HepG2 (cell line): ENCODE measurements at regions not wholly inside any gene's neighbourhood (a gene's known extent, or its start where the extent isn't known, plus 50 kb on each side); places are given as distances from the start of the nearest gene placed in this dataset.

ENCODE experiments used
- ATAC-seq: fragments of 200-7000 bp; cut with Tn5 transposase; 3 replicates; pipeline ENCODE4 v1.9.1; 2020; ENCODE audit warnings: mild to moderate bottlenecking, moderate library complexity
- BruUV-seq: library from RNA; stranded (reverse); fragments of 400-500 nt; replicated peaks from 2 replicates; lab custom pipeline; 2021; lab: Mats Ljungman, UMichigan
- CTCF ChIA-PET: fragments of 300-600 bp; formaldehyde crosslinking; extraction: SDS; loops from one replicate; lab custom pipeline; 2021; ENCODE audit warnings: low total read pairs, inconsistent platforms, low intra/inter-chr PET ratio; lab: Yijun Ruan, JAX
- POLR2A ChIA-PET: fragments of 350-600 bp; sonication (Branson Sonifier 250); formaldehyde crosslinking; loops from one replicate; lab custom pipeline; 2020; ENCODE audit warnings: antibody characterized with exemption, inconsistent platforms; lab: Yijun Ruan, JAX
- DNase-seq: peaks from one replicate; pipeline ENCODE4 v3.0.0-alpha.2; 2015; ENCODE audit warnings: low spot score
- FAIRE-seq: peaks from 3 replicates; lab custom pipeline; 2011; peaks lifted over from hg19 to GRCh38; lab: Jason Lieb, UNC
- H2AFZ ChIP-seq: one replicate; pipeline ENCODE4 v1.6.1; 2011; ENCODE audit warnings: low read length, inconsistent platforms
- H3K27ac ChIP-seq: fragments of 300-600 bp; 3 replicates; pipeline ENCODE4 v1.8.0; 2011; ENCODE audit warnings: mixed run types, mild to moderate bottlenecking, mixed read lengths, low read length, inconsistent platforms; ENCODE audit not compliant: insufficient read depth; ENCODE audit errors: extremely low read length
- H3K27me3 ChIP-seq, 2 experiments: fragments of 200-600 bp in 1 of 2; 2 replicates in 1 of 2; 3 replicates in 1 of 2; pipeline versions ENCODE4 v1.6.0 to v1.8.0; 2011; ENCODE audit warnings: low read length in 2 of 2, mild to moderate bottlenecking in 2 of 2, moderate library complexity in 2 of 2, inconsistent platforms in 1 of 2; ENCODE audit not compliant: insufficient read depth in 2 of 2, control insufficient read depth in 1 of 2
- H3K36me3 ChIP-seq, 2 experiments: fragments of 200-600 bp in 1 of 2; replicated peaks in 1 of 2; 2 replicates in 1 of 2; 3 replicates in 1 of 2; pipeline versions ENCODE4 v1.5.1 to v1.8.0; 2011; ENCODE audit warnings: low read length in 2 of 2, inconsistent platforms in 1 of 2; ENCODE audit not compliant: insufficient read depth in 2 of 2, control insufficient read depth in 1 of 2
- H3K4me1 ChIP-seq: 2 replicates; pipeline ENCODE4 v1.5.1; 2012; ENCODE audit warnings: low read length, inconsistent platforms; ENCODE audit not compliant: insufficient read depth
- H3K4me2 ChIP-seq: 2 replicates; pipeline ENCODE4 v1.6.0; 2011; ENCODE audit warnings: low read depth, low read length, inconsistent platforms
- H3K4me3 ChIP-seq, 3 experiments: fragments of 200-600 bp in 1 of 3; sonication (generic), shearing (Covaris generic) in 1 of 3; replicated peaks in 1 of 3; 2 replicates each; pipeline ENCODE4 v1.5.1; 2011 to 2016; ENCODE audit warnings: low read length in 3 of 3, inconsistent platforms in 2 of 3, low read depth in 2 of 3, mild to moderate bottlenecking in 2 of 3, control low read depth in 1 of 3, mixed read lengths in 1 of 3; ENCODE audit not compliant: insufficient read depth in 1 of 3
- H3K79me2 ChIP-seq: one replicate; pipeline ENCODE4 v1.6.1; 2011; ENCODE audit warnings: low read length, inconsistent platforms; ENCODE audit not compliant: insufficient read depth
- H3K9ac ChIP-seq: 2 replicates; pipeline ENCODE4 v1.6.0; 2011; ENCODE audit warnings: mild to moderate bottlenecking, low read depth, low read length, inconsistent platforms; ENCODE audit not compliant: insufficient read depth
- H3K9me3 ChIP-seq: 2 replicates; pipeline ENCODE4 v1.5.1; 2012; ENCODE audit warnings: mild to moderate bottlenecking, low read length
- H4K20me1 ChIP-seq: 2 replicates; pipeline ENCODE4 v1.6.0; 2011; ENCODE audit warnings: inconsistent platforms, mild to moderate bottlenecking, low read length, moderate library complexity; ENCODE audit not compliant: insufficient read depth
- ARNT ChIP-seq: fragments of 450-650 bp; IDR thresholded peaks from 2 replicates; pipeline ENCODE4 v1.6.1; 2017
- ATAD3A ChIP-seq: sonication (generic); formaldehyde crosslinking; IDR thresholded peaks from 2 replicates; pipeline ENCODE4 v1.4.0; 2020; ENCODE audit warnings: missing genetic modification reagents
- DR1 ChIP-seq: sonication (generic); formaldehyde crosslinking; IDR thresholded peaks from 2 replicates; pipeline ENCODE4 v1.8.0; 2021; ENCODE audit warnings: mild to moderate bottlenecking, missing genetic modification reagents, inconsistent platforms
- DRAP1 ChIP-seq: IDR thresholded peaks from 2 replicates; pipeline ENCODE4 v1.6.1; 2016; ENCODE audit warnings: missing genetic modification reagents, missing compliant biosample characterization
- KAT2B ChIP-seq: fragments of 150-350 bp; IDR thresholded peaks from 2 replicates; pipeline ENCODE4 v1.6.1; 2014; ENCODE audit warnings: low read depth, low read length, borderline replicate concordance
- MIER2 ChIP-seq: IDR thresholded peaks from 2 replicates; pipeline ENCODE4 v1.6.1; 2016; ENCODE audit warnings: missing biosample characterization, missing genetic modification reagents
- RFX1 ChIP-seq: fragments of 450-650 bp; IDR thresholded peaks from 2 replicates; pipeline ENCODE4 v1.6.1; 2017
- ZNF180 ChIP-seq: sonication (generic); formaldehyde crosslinking; IDR thresholded peaks from 2 replicates; pipeline ENCODE4 v1.4.0; 2020; ENCODE audit warnings: low read depth, missing genetic modification reagents, borderline replicate concordance
- ZNF235 ChIP-seq: sonication (generic); formaldehyde crosslinking; IDR thresholded peaks from 2 replicates; pipeline ENCODE4 v1.8.1; 2023; ENCODE audit warnings: mild to moderate bottlenecking, missing genetic modification reagents, borderline replicate concordance
- ZNF687 ChIP-seq: sonication (generic); formaldehyde crosslinking; IDR thresholded peaks from 2 replicates; pipeline ENCODE4 v1.5.1; 2020; ENCODE audit warnings: mild to moderate bottlenecking, missing genetic modification reagents, moderate library complexity
- WGBS: methylation state at CpG from one replicate; pipeline ENCODE4 v1.1.6; 2017; ENCODE audit warnings: low lambda C conversion rate; 5-methylcytosine and 5-hydroxymethylcytosine counted together
- in situ Hi-C: cut with HindIII; loops from 2 replicates; pipeline ENCODE4 v1.10.0; 2017; ENCODE audit warnings: low pct_unique_long_range_greater_than_20kb; ENCODE audit not compliant: extremely low pct_ligation_motif_present
- intact Hi-C: fragments of 100-400 bp; cut with micrococcal nuclease; formaldehyde crosslinking; loops from one replicate; pipeline ENCODE4 v1.10.0; 2022; ENCODE audit not compliant: unreplicated experiment

- POLR2A ChIA-PET = no interaction called here
- ATAC-seq (no peak), FAIRE-seq (no peak), DNase-seq (no peak)
- no peak overlapping the region for H3K9ac ChIP-seq
- in situ Hi-C loops (no loop called here), intact Hi-C loops (no loop called here)
- no peak overlapping the region for H3K4me2 ChIP-seq
- H3K36me3 ChIP-seq = no peaks in the 10 kb centered on the region
- BruUV-seq = no TSS peak
- no peak overlapping the region for H3K4me3 ChIP-seq
- no peaks in the 10 kb centered on the region for H4K20me1 ChIP-seq
- no peak overlapping the region for H2AFZ ChIP-seq
- no peaks in the 10 kb centered on the region for H3K9me3 ChIP-seq
- TF ChIP-seq RFX1 (no peak), MIER2 (no peak), ZNF687 (CRISPR knock-in tag) (no peak), ZNF180 (no peak), DRAP1 (CRISPR knock-in tag) (no peak), ATAD3A (CRISPR knock-in tag) (no peak), KAT2B (no peak), ZNF235 (no peak), DR1 (CRISPR knock-in tag) (no peak), ARNT (no peak)
- TF ChIP-seq, all 625 proteins: peak for 0
- CTCF ChIA-PET = no interaction called here
- H3K4me1 ChIP-seq = no peaks in the 10 kb centered on the region
- no peaks in the 10 kb centered on the region for H3K79me2 ChIP-seq
- H3K27ac ChIP-seq = no peak overlapping the region
- no peaks in the 10 kb centered on the region for H3K27me3 ChIP-seq
- 100% methylated on average over 1 of the region's 1 CpG for WGBS
Measured at GRCh38 chr15:62539236-62539635, 374.2 kb upstream of the C2CD4B start.
